ENCODE measurements at regions not wholly inside any gene's neighbourhood (a gene's known extent, or its start where the extent isn't known, plus 50 kb on each side); places are given as distances from the start of the nearest gene placed in this dataset.

- TF ChIP-seq AR (CRISPR knock-in tag; IDR thresholded peaks at IDR 0.05) (no peak), PRRX2 (CRISPR knock-in tag; IDR thresholded peaks at IDR 0.05) (no peak)
These were observed 718.3 kb downstream of the TLR4 start (continued) for GRCh38 chr9:118422508-118422907.

- Mint-ChIP-seq H3K9me3 (no peaks in the 10 kb centered on the region), H3K4me1 (no peaks in the 10 kb centered on the region), H3K27me3 (ENCODE audit: low read depth) (no peaks in the 10 kb centered on the region), H3K36me3 (no peaks in the 10 kb centered on the region), H3K27ac (no peak overlapping the region), H3K4me3 (no peak overlapping the region)
- ATAC-seq, result no peak
- CTCF ChIA-PET, result no interaction called here
- POLR2A ChIA-PET, result no interaction called here
- no peak for DNase-seq (ENCODE audit: low spot score)
- TF ChIP-seq USF2 (CRISPR knock-in tag; IDR thresholded peaks at IDR 0.05) (no peak), NFATC4 (CRISPR knock-in tag; IDR thresholded peaks at IDR 0.05) (no peak)
These were observed 718.8 kb downstream of the TLR4 start for GRCh38 chr9:118423021-118423420.

- CTCF ChIA-PET, result no interaction called here
- DNase-seq (ENCODE audit: low spot score), result no peak
- Mint-ChIP-seq H3K4me1 (no peaks in the 10 kb centered on the region), H3K4me3 (no peak overlapping the region), H3K9me3 (no peaks in the 10 kb centered on the region), H3K27ac (no peak overlapping the region), H3K27me3 (ENCODE audit: low read depth) (no peaks in the 10 kb centered on the region), H3K36me3 (no peaks in the 10 kb centered on the region)
- TF ChIP-seq ARID4B (CRISPR knock-in tag; IDR thresholded peaks at IDR 0.05; ENCODE audit: borderline replicate concordance), result no peak
- TF ChIP-seq IRF2 (CRISPR knock-in tag; IDR thresholded peaks at IDR 0.05; ENCODE audit: borderline replicate concordance, low read depth), result no peak
- no peak for TF ChIP-seq ZNF425 (CRISPR knock-in tag; conservative IDR thresholded peaks at IDR 0.05)
- TF ChIP-seq ZNF512 (CRISPR knock-in tag; IDR thresholded peaks at IDR 0.05; ENCODE audit: borderline replicate concordance), result no peak
- no peak for TF ChIP-seq GABPB1 (CRISPR knock-in tag; IDR thresholded peaks at IDR 0.05)
- TF ChIP-seq CREB1 (CRISPR knock-in tag; IDR thresholded peaks at IDR 0.05), result no peak
- no peak for TF ChIP-seq JUN (CRISPR knock-in tag; IDR thresholded peaks at IDR 0.05)
- no peak for TF ChIP-seq ATF1 (CRISPR knock-in tag; IDR thresholded peaks at IDR 0.05)
- no peak for TF ChIP-seq ZNF423 (CRISPR knock-in tag; IDR thresholded peaks at IDR 0.05)
- no peak for TF ChIP-seq ELF4 (CRISPR knock-in tag; IDR thresholded peaks at IDR 0.05; ENCODE audit: low read depth)
- TF ChIP-seq NFATC4 (CRISPR knock-in tag; IDR thresholded peaks at IDR 0.05), result no peak
- TF ChIP-seq MXD4 (CRISPR knock-in tag; IDR thresholded peaks at IDR 0.05; ENCODE audit: borderline replicate concordance), result no peak
- no peak for TF ChIP-seq ZNF317 (CRISPR knock-in tag; IDR thresholded peaks at IDR 0.05; ENCODE audit: borderline replicate concordance, low read depth)
- TF ChIP-seq RELA (CRISPR knock-in tag; IDR thresholded peaks at IDR 0.05; ENCODE audit: borderline replicate concordance), result no peak
- no peak for TF ChIP-seq ESRRA (CRISPR knock-in tag; IDR thresholded peaks at IDR 0.05; ENCODE audit: borderline replicate concordance)
- no peak for TF ChIP-seq TEAD4 (CRISPR knock-in tag; IDR thresholded peaks at IDR 0.05)
- no peak for TF ChIP-seq STAT6 (CRISPR knock-in tag; conservative IDR thresholded peaks at IDR 0.05; ENCODE audit: low read depth)
- POLR2A ChIA-PET, result no interaction called here
- ATAC-seq, result no peak
These were observed 719.5 kb downstream of the TLR4 start for GRCh38 chr9:118423721-118424120.

All from WTC11 (cell line).